HG03103 (cell line): ENCODE measurements at regions not wholly inside any gene's neighbourhood (a gene's known extent, or its start where the extent isn't known, plus 50 kb on each side); places are given as distances from the start of the nearest gene placed in this dataset.
A peak's percentile ranks its signal among the peaks of the same experiment; 100 is the strongest.
"Not testable (repeated sequence)": the region's sequence is repeated elsewhere in the genome, so short reads cannot be mapped to it uniquely, and the experiment has no call there.

Experiments used
- ATAC-seq: cut with Tn5 transposase; IDR thresholded peaks from one replicate; pipeline ENCODE4 v1.9.1; 2021; ENCODE audit warnings: low read depth; ENCODE audit not compliant: unreplicated experiment

DNA sequence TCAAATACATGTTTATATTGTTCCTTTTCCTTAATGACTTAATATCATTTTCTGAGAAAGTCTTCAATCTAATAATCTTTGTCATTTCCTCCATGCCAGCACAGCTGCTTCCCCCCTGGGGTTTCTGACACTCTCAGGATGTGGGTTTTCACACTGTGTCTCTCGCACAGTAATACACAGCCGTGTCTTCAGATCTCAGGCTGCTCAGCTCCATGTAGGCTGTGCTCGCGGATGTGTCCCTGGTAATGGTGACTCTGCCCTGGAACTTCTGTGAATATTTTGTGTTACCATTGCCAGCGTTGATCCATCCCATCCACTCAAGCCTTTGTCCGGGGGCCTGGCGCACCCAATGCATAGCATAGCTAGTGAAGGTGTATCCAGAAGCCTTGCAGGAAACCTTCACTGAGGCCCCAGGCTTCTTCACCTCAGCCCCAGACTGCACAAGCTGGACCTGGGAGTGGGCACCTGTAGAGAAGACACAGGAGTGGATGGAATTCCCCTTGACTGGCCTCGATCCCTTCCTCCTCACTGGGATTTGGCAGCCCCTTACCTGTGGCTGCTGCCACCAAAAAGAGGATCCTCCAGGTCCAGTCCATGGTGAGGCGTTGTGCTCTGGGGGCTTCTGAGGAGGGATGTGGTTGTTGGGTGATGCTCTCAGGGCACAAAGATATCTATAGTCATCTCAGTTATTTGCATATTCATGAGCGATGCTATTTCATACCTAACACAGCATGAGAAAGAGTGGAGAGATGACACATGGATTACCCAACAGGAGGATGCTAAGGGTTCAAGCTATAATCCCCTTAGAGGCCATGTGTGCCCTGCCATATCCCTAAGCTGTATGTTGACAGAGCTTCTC, 478.8 kb downstream of the TMEM121 start:
- ATAC-seq: not testable (repeated sequence)

DNA sequence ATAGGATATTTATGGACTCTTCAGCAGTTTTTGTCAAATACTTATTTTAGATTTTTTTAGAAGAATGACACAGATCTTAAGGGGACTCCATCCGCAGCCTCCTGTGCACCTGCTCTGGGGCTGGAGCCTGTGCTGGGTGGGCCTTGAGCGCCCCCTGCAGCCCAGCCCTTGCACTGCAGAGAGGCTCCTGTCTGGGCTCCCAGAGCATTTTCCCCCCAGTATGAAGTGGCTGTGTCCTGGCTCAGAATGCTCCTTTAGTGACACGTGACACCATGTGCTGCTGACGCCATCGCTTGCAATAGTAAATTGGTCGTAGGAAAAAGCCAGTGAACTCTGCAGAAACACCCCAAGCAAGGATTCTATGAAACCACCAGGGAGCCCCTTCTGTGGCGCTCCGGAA, 479.7 kb downstream of the TMEM121 start:
- not testable (repeated sequence) for ATAC-seq

- not testable (repeated sequence) for ATAC-seq
These were observed 480.3 kb downstream of the TMEM121 start for GRCh38 chr14:106006716-106007115.

DNA sequence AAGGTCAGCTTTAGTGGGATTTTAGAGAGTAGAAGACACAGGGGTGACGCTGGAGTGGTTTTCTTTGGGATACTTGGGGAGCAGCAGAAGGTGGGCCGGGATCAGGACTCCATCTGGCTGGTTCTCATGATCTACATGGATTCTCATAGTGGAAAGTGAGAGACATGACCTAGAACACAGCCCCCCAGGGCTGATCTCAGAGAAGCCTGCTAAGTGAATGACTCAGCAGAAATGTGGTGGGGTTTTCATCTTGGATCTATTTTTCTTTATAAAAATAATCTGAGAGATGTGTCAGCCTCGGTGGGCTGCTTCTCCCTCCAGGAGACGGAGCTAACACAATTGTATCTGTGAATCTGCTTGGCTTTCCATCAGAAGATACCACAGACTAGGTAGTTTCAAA, 484.4 kb downstream of the TMEM121 start:
- no peak for ATAC-seq

DNA sequence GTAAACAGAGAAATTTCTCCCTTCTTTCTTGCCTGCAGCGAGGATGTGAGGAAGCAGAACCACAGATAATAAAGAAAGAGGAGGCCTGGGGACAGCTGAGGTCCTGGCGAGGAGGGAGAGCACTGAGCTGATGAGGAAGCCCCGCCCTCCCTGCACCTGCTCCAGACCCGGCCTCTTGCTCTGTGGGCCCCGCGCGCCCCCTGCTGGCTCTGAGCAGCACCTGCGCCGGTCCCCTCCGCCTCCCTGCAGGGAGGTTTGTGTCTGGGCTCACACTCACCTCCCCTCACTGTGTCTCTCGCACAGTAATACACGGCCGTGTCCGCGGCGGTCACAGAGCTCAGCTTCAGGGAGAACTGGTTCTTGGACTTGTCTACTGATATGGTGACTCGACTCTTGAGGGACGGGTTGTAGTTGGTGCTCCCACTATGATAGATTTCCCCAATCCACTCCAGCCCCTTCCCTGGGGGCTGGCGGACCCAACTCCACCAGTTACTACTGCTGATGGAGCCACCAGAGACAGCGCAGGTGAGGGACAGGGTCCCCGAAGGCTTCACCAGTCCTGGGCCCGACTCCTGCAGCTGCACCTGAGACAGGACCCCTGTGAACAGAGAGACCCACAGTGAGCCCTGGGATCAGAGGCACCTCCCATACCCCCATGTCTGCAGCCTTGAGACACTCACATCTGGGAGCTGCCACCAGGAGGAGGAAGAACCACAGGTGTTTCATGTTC, 485.4 kb downstream of the TMEM121 start:
- ATAC-seq: not testable (repeated sequence)

DNA sequence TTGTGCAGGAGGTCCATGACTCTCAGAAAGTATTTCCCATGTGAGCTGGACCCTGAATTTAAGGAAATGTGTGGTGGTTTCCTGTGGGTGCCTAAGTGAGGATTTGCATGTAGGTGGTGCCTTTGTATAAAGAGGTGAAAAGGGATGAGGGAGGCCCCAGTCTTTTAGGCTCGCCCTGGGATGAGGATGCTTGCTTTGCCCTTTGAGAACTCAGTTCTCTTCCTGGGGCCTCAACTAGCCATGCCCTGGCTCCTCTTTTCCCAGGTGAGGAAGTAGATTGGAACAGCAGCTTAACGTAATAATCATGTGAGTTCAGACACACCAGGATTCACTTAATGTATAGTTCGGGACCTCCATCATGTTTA, 486.0 kb downstream of the TMEM121 start:
- not testable (repeated sequence) for ATAC-seq

DNA sequence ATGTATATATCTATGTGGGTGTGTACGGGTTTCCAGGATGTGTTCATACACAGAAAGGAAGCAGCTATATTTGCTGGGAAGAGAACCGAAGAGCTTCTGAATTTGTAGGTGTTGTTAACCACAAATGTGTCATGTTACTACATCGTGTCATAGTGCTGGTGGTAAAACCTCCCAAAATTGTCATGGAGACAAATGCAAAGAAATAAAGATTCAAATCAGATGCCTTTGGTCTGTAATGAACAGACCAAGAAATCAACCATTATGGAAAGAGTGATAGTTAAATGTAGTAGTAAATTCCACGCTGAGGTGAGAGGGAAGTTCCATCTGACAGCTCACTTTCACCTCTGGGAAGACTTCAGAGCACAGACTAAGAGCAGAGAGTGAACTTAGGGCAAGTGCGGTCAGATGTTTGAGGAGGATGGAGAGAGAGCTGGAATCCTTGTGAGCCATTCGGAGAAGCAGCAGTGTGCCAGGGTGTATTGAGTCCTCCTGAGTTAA, 487.5 kb downstream of the TMEM121 start:
- ATAC-seq: no peak

DNA sequence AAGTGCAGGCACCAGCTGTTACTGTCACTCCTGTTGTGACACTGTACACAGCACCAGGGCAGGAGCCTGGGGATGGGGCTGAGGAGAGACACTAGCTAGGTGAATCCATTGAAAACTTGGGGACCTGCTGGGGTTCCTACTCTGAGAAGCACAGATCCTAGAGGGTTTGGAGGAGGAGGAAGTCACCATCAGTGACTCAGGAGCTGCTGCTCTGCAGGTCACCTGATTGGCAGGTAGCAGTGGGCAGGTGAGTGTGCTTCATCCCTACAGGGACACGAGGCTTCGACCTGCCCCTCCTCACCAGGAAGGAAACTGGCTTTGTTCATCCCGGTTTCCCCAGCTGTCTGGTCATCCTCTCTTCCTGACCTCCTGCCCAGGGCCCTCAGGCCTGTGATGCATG, 491.6 kb downstream of the TMEM121 start:
- ATAC-seq: not testable (repeated sequence)

DNA sequence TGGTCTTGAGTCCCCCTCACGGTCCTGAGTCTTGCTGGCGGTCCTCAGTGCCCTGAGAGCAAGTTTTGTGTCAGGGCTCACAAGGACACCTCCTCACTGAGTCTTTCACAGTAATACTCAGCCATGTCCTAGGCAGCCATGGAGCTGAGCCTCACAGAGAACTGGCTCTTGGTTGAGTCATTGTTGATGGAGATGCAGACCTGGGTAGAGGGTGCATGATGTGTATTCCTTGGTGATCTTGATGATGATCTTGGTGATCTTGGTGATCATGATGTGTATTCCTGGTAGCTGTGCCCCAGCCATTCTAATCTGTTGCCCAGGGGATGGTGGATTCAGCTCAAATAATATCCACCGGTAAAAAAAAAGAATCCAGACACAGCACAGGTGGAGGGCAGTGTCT, 495.4 kb downstream of the TMEM121 start:
- ATAC-seq: no peak

GRCh38 chr14:106022648-106023047, 496.3 kb downstream of the TMEM121 start:
- ATAC-seq: not testable (repeated sequence)

GRCh38 chr14:106023411-106023810, 497.0 kb downstream of the TMEM121 start:
- ATAC-seq: no peak

DNA sequence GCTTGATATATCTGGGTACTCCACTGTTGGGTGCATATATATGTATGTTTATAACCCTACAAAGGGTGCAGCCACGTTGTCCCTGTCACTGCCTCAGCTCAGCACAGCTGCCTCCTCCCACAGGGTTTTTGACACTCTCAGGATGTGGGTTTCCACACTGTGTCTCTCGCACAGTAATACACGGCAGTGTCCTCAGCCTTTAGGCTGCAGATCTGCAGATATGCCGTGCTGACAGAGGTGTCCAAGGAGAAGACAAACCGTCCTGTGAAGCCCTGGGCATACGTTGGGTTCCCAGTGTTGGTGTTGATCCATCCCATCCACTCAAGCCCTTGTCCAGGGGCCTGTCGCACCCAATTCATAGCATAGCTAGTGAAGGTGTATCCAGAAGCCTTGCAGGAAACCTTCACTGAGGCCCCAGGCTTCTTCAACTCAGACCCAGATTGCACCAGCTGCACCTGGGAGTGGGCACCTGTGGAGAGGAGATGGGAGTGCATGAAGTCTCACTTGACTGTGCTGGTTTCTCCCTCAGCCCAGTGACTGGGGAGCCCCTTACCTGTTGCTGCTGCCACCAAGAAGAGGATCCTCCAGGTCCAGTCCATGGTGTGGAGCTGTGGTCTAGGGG, 498.7 kb downstream of the TMEM121 start:
- no peak for ATAC-seq

- no peak for ATAC-seq
These were observed 499.6 kb downstream of the TMEM121 start for GRCh38 chr14:106026026-106026425.

- not testable (repeated sequence) for ATAC-seq
These were observed 501.4 kb downstream of the TMEM121 start for GRCh38 chr14:106027759-106028158.

GRCh38 chr14:106029959-106030358, 503.6 kb downstream of the TMEM121 start:
- ATAC-seq: no peak

DNA sequence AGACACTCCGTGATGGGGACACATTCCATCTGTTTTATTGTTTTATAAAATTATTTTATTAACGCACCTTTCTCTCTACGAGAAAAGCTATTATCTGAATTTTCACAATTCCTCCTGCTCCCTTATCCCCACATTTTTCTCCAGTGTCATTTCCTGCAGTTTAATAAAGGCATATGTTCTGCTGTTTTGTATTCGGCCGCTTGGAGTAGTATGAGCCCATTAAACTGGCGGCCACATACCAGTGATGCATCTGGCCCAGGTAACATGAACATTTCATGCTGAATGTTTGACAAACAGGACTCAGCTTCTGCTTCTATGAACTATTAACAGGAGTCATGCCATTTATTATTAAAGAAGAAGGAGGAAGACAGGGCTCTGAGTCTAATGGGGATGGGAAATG, 511.0 kb downstream of the TMEM121 start:
- no peak for ATAC-seq

- no peak for ATAC-seq
These were observed 511.9 kb downstream of the TMEM121 start for GRCh38 chr14:106038263-106038662.

- ATAC-seq: no peak
These were observed 513.0 kb downstream of the TMEM121 start for GRCh38 chr14:106039400-106039799.

- no peak for ATAC-seq
These were observed 518.1 kb downstream of the TMEM121 start for GRCh38 chr14:106044515-106044914.

DNA sequence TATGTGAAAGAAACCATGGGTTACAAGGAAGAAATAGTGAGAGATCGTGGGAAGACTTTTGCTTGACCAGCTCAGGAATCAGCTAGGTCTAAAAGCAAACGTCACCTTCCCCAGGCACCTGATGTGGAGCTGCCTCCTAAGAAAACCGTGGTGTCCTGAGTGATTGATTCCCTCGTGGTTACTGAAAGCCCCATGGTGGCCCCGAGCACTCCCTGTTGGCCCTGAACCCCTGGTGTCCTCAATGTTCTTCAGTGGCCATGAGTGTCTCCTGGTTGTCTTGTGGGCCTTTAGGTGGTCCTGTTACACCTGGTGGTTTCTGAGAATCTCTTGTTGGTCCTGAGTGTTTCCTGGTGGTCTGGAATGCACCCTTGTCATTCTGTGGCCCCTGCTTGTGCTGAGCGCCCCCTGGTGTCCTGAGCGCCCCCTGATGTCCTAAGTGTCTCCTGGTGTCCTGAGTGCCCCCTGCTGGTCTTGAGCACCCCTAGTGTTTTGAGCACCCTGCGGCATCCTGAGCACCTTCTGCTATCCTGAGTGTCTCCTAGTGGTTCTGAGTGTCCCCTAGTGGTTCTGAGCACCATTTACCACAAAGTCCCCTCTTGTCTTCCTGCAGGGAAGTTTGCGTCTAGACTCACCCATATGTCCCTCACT, 518.7 kb downstream of the TMEM121 start:
- ATAC-seq: peak; percentile 68

- no peak for ATAC-seq
These were observed 525.4 kb downstream of the TMEM121 start for GRCh38 chr14:106051796-106052195.
